DND-41 (cell line): ENCODE measurements at regions not wholly inside any gene's neighbourhood (a gene's known extent, or its start where the extent isn't known, plus 50 kb on each side); places are given as distances from the start of the nearest gene placed in this dataset.

Experiments
- EZH2 ChIP-seq: IDR thresholded peaks from 3 replicates; pipeline ENCODE4 v1.6.1; 2012; ENCODE audit warnings: borderline replicate concordance, low read depth, mild to moderate bottlenecking, moderate library complexity, low read length, inconsistent platforms; ENCODE audit not compliant: severe bottlenecking
- TF ChIP-seq, protein P1 (sequence below): IDR thresholded peaks from 2 replicates; pipeline ENCODE4 v1.5.1; 2012; ENCODE audit warnings: borderline replicate concordance, low read length, moderate library complexity, mild to moderate bottlenecking; ENCODE audit not compliant: poor library complexity, severe bottlenecking; ENCODE audit errors: extremely low read depth

DNA sequence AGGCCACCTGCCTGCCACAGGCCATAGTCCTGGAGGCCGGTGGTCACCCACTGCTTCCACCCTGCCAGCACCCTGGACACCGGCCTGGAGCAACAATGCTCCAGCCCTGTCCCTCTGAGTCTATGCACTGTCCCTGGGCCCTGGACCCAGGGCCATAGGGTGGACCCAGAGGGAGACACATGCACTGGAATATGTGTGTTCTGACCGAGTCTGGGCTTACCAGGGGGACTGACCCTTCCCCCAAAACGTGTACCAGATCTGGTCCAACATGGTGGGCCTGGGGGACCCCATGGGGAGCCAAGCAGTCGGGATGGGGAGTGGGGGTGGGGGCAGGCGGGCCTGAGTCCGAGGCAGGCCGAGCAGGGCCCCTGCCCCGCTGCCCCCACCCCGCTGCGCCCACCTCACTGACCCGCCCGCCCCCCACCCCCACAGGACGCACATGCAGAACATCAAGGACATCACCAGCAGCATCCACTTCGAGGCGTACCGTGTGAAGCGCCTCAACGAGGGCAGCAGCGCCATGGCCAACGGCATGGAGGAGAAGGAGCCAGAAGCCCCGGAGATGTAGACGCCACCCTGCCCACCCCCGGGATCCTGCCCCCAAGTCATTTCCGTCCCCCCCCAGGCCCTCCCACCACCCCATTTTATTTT is 357.4 kb downstream of the SEC14L1 start:
- no peak for TF ChIP-seq EZH2
- TF ChIP-seq, protein P1, sequence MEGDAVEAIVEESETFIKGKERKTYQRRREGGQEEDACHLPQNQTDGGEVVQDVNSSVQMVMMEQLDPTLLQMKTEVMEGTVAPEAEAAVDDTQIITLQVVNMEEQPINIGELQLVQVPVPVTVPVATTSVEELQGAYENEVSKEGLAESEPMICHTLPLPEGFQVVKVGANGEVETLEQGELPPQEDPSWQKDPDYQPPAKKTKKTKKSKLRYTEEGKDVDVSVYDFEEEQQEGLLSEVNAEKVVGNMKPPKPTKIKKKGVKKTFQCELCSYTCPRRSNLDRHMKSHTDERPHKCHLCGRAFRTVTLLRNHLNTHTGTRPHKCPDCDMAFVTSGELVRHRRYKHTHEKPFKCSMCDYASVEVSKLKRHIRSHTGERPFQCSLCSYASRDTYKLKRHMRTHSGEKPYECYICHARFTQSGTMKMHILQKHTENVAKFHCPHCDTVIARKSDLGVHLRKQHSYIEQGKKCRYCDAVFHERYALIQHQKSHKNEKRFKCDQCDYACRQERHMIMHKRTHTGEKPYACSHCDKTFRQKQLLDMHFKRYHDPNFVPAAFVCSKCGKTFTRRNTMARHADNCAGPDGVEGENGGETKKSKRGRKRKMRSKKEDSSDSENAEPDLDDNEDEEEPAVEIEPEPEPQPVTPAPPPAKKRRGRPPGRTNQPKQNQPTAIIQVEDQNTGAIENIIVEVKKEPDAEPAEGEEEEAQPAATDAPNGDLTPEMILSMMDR = no peak
